WTC11 (cell line): ENCODE measurements at regions not wholly inside any gene's neighbourhood (a gene's known extent, or its start where the extent isn't known, plus 50 kb on each side); places are given as distances from the start of the nearest gene placed in this dataset.

ENCODE experiments used
- ATAC-seq: fragments of 200-7000 bp; cut with Tn5 transposase; 2 replicates; pipeline ENCODE4 v1.10.0; 2021; ENCODE audit warnings: mild to moderate bottlenecking, moderate library complexity
- CTCF ChIA-PET: fragments of 300-600 bp; sonication (Branson Sonifier 250); formaldehyde crosslinking; loops from one replicate; lab custom pipeline; 2021; ENCODE audit warnings: antibody characterized with exemption; lab: Charles Lee
- POLR2A ChIA-PET: fragments of 350-600 bp; sonication (Branson Sonifier 250); formaldehyde crosslinking; loops from one replicate; lab custom pipeline; 2021; ENCODE audit warnings: antibody characterized with exemption; lab: Charles Lee
- DNase-seq: peaks from one replicate; pipeline ENCODE4 v3.0.0; 2021; ENCODE audit warnings: low spot score
- H3K27ac Mint-ChIP-seq: 2 replicates; pipeline ENCODE4 v1.8.0; 2021; ENCODE audit warnings: mixed read lengths
- H3K27me3 Mint-ChIP-seq: 2 replicates; pipeline ENCODE4 v1.8.0; 2021; ENCODE audit warnings: low read depth, mild to moderate bottlenecking, moderate library complexity, mixed read lengths
- H3K36me3 Mint-ChIP-seq: 2 replicates; pipeline ENCODE4 v1.8.0; 2021; ENCODE audit warnings: mixed read lengths
- H3K4me1 Mint-ChIP-seq: 2 replicates; pipeline ENCODE4 v1.8.0; 2022; ENCODE audit warnings: mixed read lengths
- H3K4me3 Mint-ChIP-seq: 2 replicates; pipeline ENCODE4 v1.8.0; 2021; ENCODE audit warnings: mild to moderate bottlenecking, moderate library complexity, mixed read lengths
- H3K9me3 Mint-ChIP-seq: 2 replicates; pipeline ENCODE4 v1.8.0; 2021; ENCODE audit warnings: mixed read lengths
- ATF1 ChIP-seq: sonication (generic); formaldehyde crosslinking; IDR thresholded peaks from 2 replicates; pipeline ENCODE4 v1.8.1; 2023; ENCODE audit warnings: mild to moderate bottlenecking, moderate library complexity, missing genetic modification reagents
- CBFB ChIP-seq: sonication (generic); formaldehyde crosslinking; IDR thresholded peaks from 2 replicates; pipeline ENCODE4 v1.8.1; 2022; ENCODE audit warnings: mild to moderate bottlenecking, low read depth, missing genetic modification reagents
- CDX4 ChIP-seq: fragments of 250-450 bp; sonication (Bioruptor Pico); IDR thresholded peaks from 2 replicates; pipeline ENCODE4 v1.9.0; 2021; ENCODE audit warnings: moderate library complexity, mild to moderate bottlenecking, inconsistent platforms, borderline replicate concordance
- CREB1 ChIP-seq: sonication (generic); formaldehyde crosslinking; IDR thresholded peaks from 2 replicates; pipeline ENCODE4 v1.8.0; 2023; ENCODE audit warnings: mild to moderate bottlenecking, missing genetic modification reagents
- FOXK1 ChIP-seq: sonication (generic); formaldehyde crosslinking; IDR thresholded peaks from 2 replicates; pipeline ENCODE4 v1.8.0; 2022; ENCODE audit warnings: mild to moderate bottlenecking, moderate library complexity, missing genetic modification reagents
- HMGA2 ChIP-seq: fragments of 250-450 bp; sonication (Bioruptor Pico); IDR thresholded peaks from 2 replicates; pipeline ENCODE4 v1.4.0; 2021; ENCODE audit warnings: mild to moderate bottlenecking, moderate library complexity
- IRF2 ChIP-seq: sonication (generic); formaldehyde crosslinking; IDR thresholded peaks from 2 replicates; pipeline ENCODE4 v1.8.0; 2022; ENCODE audit warnings: low read depth, missing genetic modification reagents, borderline replicate concordance
- JUN ChIP-seq: sonication (generic); formaldehyde crosslinking; IDR thresholded peaks from 2 replicates; pipeline ENCODE4 v1.8.0; 2023; ENCODE audit warnings: mild to moderate bottlenecking, missing genetic modification reagents
- KAT7 ChIP-seq: sonication (generic); formaldehyde crosslinking; IDR thresholded peaks from 2 replicates; pipeline ENCODE4 v1.8.1; 2023; ENCODE audit warnings: missing genetic modification reagents, mild to moderate bottlenecking, borderline replicate concordance
- NR2C2 ChIP-seq: sonication (generic); formaldehyde crosslinking; IDR thresholded peaks from 2 replicates; pipeline ENCODE4 v1.8.0; 2022; ENCODE audit warnings: mild to moderate bottlenecking, missing genetic modification reagents
- PRDM15 ChIP-seq: sonication (generic); formaldehyde crosslinking; IDR thresholded peaks from 2 replicates; pipeline ENCODE4 v1.8.0; 2022; ENCODE audit warnings: missing genetic modification reagents
- PREB ChIP-seq: sonication (generic); formaldehyde crosslinking; IDR thresholded peaks from 2 replicates; pipeline ENCODE4 v1.8.1; 2022; ENCODE audit warnings: mild to moderate bottlenecking, missing genetic modification reagents, moderate library complexity, borderline replicate concordance
- RORB ChIP-seq: fragments of 250-450 bp; sonication (Bioruptor Pico); IDR thresholded peaks from 2 replicates; pipeline ENCODE4 v1.9.0; 2021; ENCODE audit warnings: mild to moderate bottlenecking
- USF1 ChIP-seq: sonication (generic); formaldehyde crosslinking; IDR thresholded peaks from 2 replicates; pipeline ENCODE4 v1.8.0; 2022; ENCODE audit warnings: mild to moderate bottlenecking, missing genetic modification reagents
- ZBTB43 ChIP-seq: sonication (generic); formaldehyde crosslinking; IDR thresholded peaks from 2 replicates; pipeline ENCODE4 v1.8.1; 2023; ENCODE audit warnings: mild to moderate bottlenecking, missing genetic modification reagents
- ZNF232 ChIP-seq: sonication (generic); formaldehyde crosslinking; IDR thresholded peaks from 2 replicates; pipeline ENCODE4 v1.8.0; 2022; ENCODE audit warnings: mild to moderate bottlenecking, missing genetic modification reagents
- ZNF263 ChIP-seq: sonication (generic); formaldehyde crosslinking; IDR thresholded peaks from 2 replicates; pipeline ENCODE4 v1.8.1; 2022; ENCODE audit warnings: low read depth, mild to moderate bottlenecking, moderate library complexity, missing genetic modification reagents
- ZNF281 ChIP-seq: sonication (generic); formaldehyde crosslinking; IDR thresholded peaks from 2 replicates; pipeline ENCODE4 v1.8.0; 2023; ENCODE audit warnings: mild to moderate bottlenecking, missing genetic modification reagents
- ZNF396 ChIP-seq: fragments of 250-450 bp; sonication (Bioruptor Pico); IDR thresholded peaks from 2 replicates; pipeline ENCODE4 v1.8.0; 2021; ENCODE audit warnings: mild to moderate bottlenecking, moderate library complexity, borderline replicate concordance
- ZNF532 ChIP-seq: fragments of 250-450 bp; sonication (Bioruptor Pico); IDR thresholded peaks from 2 replicates; pipeline ENCODE4 v1.9.0; 2021; ENCODE audit warnings: mild to moderate bottlenecking, borderline replicate concordance
- ZNF671 ChIP-seq: fragments of 250-450 bp; sonication (Bioruptor Pico); IDR thresholded peaks from 2 replicates; pipeline ENCODE4 v1.8.0; 2021; ENCODE audit warnings: mild to moderate bottlenecking

- TF ChIP-seq PREB (CRISPR knock-in tag), result no peak
- no peak for TF ChIP-seq CREB1 (CRISPR knock-in tag)
- TF ChIP-seq USF1 (CRISPR knock-in tag), result no peak
- no peak for TF ChIP-seq JUN (CRISPR knock-in tag)
- no peak for TF ChIP-seq NR2C2 (CRISPR knock-in tag)
- TF ChIP-seq ZNF263 (CRISPR knock-in tag), result no peak
- TF ChIP-seq KAT7, result no peak
- no peak for TF ChIP-seq ZNF281 (CRISPR knock-in tag)
- no peak for TF ChIP-seq IRF2 (CRISPR knock-in tag)
- no peak for TF ChIP-seq RORB (CRISPR knock-in tag)
- TF ChIP-seq HMGA2 (CRISPR knock-in tag), result no peak
- TF ChIP-seq CBFB (CRISPR knock-in tag), result no peak
Measured at GRCh38 chr17:27218041-27218440, 75.9 kb upstream of the WSB1 start (continued).

- CTCF ChIA-PET, result interaction anchor here (1.0 kb wide), 1 partner anchor 13 kb away, joined by 3 read pairs; no protein-coding TSS in a partner anchor
- Mint-ChIP-seq H3K36me3 (peaks cover 33% of the 10 kb centered on the region), H3K4me3 (no peak overlapping the region), H3K27ac (no peak overlapping the region), H3K27me3 (peaks cover 6% of the 10 kb centered on the region), H3K4me1 (no peaks in the 10 kb centered on the region), H3K9me3 (peaks cover 68% of the 10 kb centered on the region)
- no peak for ATAC-seq
- DNase-seq, result no peak
- POLR2A ChIA-PET, result no interaction called here
- TF ChIP-seq PRDM15 (CRISPR knock-in tag) (no peak), ZBTB43 (no peak), ZNF671 (CRISPR knock-in tag) (no peak), USF1 (CRISPR knock-in tag) (no peak), ZNF232 (CRISPR knock-in tag) (no peak), ATF1 (CRISPR knock-in tag) (no peak), ZNF396 (CRISPR knock-in tag) (no peak), FOXK1 (CRISPR knock-in tag) (no peak), CDX4 (CRISPR knock-in tag) (no peak), ZNF532 (no peak)
Measured at GRCh38 chr17:27218719-27219488, 75.0 kb upstream of the WSB1 start.
